HG02884 (cell line): ENCODE measurements at regions not wholly inside any gene's neighbourhood (a gene's known extent, or its start where the extent isn't known, plus 50 kb on each side); places are given as distances from the start of the nearest gene placed in this dataset.
"Not testable (repeated sequence)": the region's sequence is repeated elsewhere in the genome, so short reads cannot be mapped to it uniquely, and the experiment has no call there.

Experiments
- ATAC-seq: cut with Tn5 transposase; IDR thresholded peaks from one replicate; pipeline ENCODE4 v1.9.1; 2021; ENCODE audit warnings: mild to moderate bottlenecking, moderate library complexity; ENCODE audit not compliant: unreplicated experiment

- no peak for ATAC-seq
Measured at GRCh38 chr7:69418869-69419670, 179.2 kb upstream of the AUTS2 start.

DNA sequence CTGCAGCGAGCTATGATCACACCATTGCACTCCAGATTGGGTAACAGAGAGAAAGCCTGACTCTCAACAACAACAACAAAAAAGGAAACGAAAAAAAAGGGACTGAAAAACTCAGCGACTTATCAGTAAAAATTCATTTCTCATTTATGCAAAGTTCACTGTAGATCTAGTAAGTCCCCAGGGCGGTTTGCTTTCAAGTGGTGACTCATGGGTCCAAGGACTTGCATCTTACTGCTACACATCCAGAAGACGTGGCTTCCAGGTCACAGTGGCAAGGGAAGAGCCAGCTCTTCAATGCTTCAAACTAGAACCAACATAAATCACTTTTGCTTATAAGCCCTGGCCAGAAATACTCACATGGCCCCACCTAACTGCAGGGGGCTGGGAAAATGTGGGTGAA is 178.3 kb upstream of the AUTS2 start:
- no peak for ATAC-seq

- no peak for ATAC-seq
Measured at GRCh38 chr7:69422574-69422985, 175.7 kb upstream of the AUTS2 start.

DNA sequence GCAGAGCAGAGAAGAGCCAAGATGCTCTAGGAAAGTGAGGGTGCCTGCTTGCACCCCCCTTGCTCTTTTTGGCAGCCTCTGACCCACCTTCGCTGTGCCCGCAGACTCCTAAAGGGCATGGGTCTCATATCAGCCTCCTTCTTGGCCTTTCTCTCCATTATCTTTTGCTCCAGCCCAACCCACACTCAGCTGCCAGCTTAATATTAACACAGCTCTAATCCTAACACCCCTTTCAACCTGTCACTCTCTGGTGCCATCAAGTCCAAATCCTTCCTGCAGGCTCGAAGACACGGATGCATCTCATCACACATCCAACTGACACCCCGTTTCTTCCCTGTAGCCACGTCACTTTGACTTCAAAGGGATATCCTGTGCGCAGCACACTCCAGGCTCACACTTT is 171.6 kb upstream of the AUTS2 start:
- no peak for ATAC-seq

DNA sequence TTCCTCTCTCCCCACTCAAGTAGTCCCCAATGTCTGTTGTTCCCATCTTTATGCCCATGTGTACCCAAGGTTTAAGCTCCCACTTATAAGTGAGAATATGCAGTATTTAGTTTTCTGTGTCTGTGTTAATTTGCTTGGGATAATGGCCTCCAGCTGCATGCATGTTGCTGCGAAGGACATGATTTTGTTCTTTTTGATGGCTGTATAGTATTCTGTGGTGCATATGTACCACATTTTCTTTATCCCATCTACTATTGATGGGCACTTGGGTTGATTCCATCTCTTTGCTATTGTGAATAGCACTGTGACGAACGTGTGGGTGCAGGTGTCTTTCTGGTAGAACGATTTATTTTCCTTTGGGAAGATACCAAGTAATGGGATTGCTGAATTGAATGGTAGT is 170.2 kb upstream of the AUTS2 start:
- ATAC-seq: no peak

DNA sequence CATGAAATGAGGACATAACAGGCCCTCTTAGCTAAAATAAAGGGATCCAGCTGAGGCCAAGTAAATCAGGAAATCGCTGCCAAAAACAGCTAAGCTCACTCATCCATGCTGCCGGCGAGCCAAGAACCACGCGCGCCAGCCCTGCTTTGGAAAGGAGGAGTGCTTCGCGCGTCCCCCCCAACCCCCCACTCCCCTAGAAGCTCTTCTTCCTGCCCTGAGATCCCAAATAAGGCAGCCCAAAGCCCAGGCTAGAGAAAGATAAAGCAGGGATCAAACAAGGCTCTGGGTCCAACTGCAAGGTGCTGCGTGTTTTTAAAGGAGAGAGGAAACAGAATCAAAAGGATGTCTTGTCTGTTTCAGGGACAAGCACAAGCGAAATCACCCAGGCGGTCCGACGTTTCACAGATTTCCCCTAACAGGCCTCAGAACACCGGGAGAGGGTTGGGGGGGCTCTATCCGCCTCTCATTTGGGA is 168.3 kb upstream of the AUTS2 start:
- ATAC-seq: no peak

- no peak for ATAC-seq
Measured at GRCh38 chr7:69430384-69431021, 167.8 kb upstream of the AUTS2 start.

GRCh38 chr7:69431626-69432025 is 166.6 kb upstream of the AUTS2 start:
- no peak for ATAC-seq

GRCh38 chr7:69432276-69432675 is 166.0 kb upstream of the AUTS2 start:
- not testable (repeated sequence) for ATAC-seq

DNA sequence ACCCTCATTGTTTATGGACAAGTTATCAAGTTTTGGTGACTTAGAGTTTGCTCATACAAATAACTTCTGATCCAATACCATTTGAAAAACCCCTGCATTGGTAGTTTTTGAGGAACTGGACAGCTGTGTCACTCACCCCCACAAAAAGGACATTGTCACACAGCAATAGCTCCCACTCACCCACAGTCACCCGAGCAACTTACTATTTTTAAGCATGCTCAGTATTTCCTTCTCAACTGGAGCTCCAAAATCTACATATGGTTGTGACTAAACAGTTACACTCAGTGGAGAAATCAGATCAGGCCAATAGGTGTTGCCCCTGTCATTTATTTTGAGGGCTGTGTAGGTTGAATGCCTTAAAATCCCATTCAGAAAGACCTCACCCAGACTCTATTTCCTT is 165.2 kb upstream of the AUTS2 start:
- no peak for ATAC-seq

DNA sequence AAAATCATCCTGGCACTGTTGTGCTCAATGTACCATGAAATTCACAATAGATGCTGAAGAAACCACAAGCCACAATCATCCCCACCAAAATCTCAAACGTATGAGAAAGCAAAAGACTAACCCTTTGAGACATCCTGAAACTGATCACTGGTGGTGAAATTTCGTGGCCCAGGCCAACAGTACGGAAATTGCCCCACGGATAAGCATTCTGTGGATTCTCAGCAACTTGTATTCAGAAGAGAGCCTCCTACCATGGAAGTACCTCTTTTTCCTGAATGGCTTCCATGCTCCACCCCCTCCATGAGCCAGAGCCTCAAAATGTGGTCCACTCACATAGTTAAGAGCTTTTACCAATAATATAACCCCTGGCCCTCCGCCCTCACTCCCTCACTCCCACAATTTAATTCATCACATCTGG is 163.9 kb upstream of the AUTS2 start:
- ATAC-seq: no peak

- no peak for ATAC-seq
Measured at GRCh38 chr7:69435711-69436110, 162.6 kb upstream of the AUTS2 start.

- no peak for ATAC-seq
Measured at GRCh38 chr7:69436946-69437345, 161.3 kb upstream of the AUTS2 start.

- ATAC-seq: no peak
Measured at GRCh38 chr7:69438584-69439412, 159.5 kb upstream of the AUTS2 start.

- ATAC-seq: no peak
Measured at GRCh38 chr7:69439636-69440325, 158.5 kb upstream of the AUTS2 start.

DNA sequence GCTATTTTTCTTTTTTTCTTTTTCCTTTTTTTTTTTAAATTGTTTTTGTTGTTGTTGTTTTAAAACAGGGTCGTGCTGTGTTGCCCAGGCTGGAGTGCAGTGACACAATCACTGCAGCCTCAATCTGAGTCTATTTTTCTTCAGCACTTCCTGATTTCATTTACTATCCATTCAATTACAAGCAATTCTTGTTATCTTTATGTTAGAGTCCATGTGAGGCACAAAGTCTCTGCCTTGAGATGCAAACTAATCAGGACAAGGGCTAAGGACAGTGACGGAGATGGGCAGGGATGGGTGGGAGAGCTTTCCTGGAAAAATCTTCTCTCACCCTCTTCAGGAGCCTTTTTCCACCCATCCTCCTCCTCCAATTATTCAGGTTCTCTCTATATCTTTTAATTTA is 157.3 kb upstream of the AUTS2 start:
- ATAC-seq: no peak

- ATAC-seq: no peak
Measured at GRCh38 chr7:69443136-69443535, 155.1 kb upstream of the AUTS2 start.

GRCh38 chr7:69445541-69445940 is 152.7 kb upstream of the AUTS2 start:
- ATAC-seq: no peak

- ATAC-seq: not testable (repeated sequence)
Measured at GRCh38 chr7:69446213-69446612, 152.1 kb upstream of the AUTS2 start.

- ATAC-seq: no peak
Measured at GRCh38 chr7:69448071-69448470, 150.2 kb upstream of the AUTS2 start.

- ATAC-seq: no peak
Measured at GRCh38 chr7:69450456-69450855, 147.8 kb upstream of the AUTS2 start.
